ENCODE measurements at regions not wholly inside any gene's neighbourhood (a gene's known extent, or its start where the extent isn't known, plus 50 kb on each side); places are given as distances from the start of the nearest gene placed in this dataset.

DNA sequence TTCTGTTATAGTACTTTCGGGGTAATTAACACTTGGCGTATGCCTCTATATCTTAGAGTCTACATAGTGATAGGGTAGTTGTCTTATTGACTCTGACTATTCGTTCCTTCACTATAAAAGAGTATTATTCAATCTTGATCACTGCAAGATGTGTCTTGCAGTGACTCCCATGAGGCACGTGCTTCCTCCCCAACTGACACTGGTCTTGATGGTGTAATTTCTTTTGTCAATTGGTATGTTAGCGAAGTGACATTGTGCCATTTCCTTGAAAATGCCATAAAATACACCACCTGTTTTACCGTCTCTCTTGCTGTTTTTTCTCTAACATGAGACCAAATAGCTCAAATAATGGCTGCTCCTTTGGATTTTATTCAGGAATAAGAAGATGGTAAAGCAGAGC is 1314.1 kb upstream of the CDH6 start:
- no peaks in the 10 kb centered on the region for H3K9me3 ChIP-seq (ENCODE audit: low read length)
- no peaks in the 10 kb centered on the region for H3K27me3 ChIP-seq (ENCODE audit: insufficient read depth, low read length)
- no peaks in the 10 kb centered on the region for H3K36me3 ChIP-seq (ENCODE audit: insufficient read depth, low read length)
- no peak overlapping the region for H2AFZ ChIP-seq (ENCODE audit: low read depth, low read length)
- H3K4me3 ChIP-seq (ENCODE audit: low read length): no peak overlapping the region
- no peaks in the 10 kb centered on the region for H3K4me1 ChIP-seq (ENCODE audit: insufficient read depth, low read length)

DNA sequence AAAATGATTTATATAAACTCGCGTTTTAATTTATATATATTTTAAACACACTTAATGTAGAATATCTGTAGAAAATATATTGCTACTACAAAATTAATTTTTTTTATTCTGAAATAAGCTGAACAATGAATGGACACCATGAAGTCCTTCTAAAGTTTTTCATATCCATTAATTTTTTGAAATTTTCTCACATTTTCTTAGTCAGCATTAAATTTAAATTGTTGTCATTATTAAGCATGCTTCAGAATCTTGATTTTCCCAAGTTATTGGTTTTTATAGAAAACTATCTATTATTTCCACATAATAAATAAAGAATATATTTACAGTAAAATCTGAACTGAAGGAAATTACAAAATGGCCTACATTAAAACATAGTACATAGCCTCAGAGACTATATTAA is 1314.9 kb upstream of the CDH6 start:
- no peaks in the 10 kb centered on the region for H3K36me3 ChIP-seq (ENCODE audit: insufficient read depth, low read length)
- no peaks in the 10 kb centered on the region for H3K27me3 ChIP-seq (ENCODE audit: insufficient read depth, low read length)
- no peaks in the 10 kb centered on the region for H3K9me3 ChIP-seq (ENCODE audit: low read length)
- H2AFZ ChIP-seq (ENCODE audit: low read depth, low read length): no peak overlapping the region
- H3K4me1 ChIP-seq (ENCODE audit: insufficient read depth, low read length): no peaks in the 10 kb centered on the region
- no peak overlapping the region for H3K4me3 ChIP-seq (ENCODE audit: low read length)

DNA sequence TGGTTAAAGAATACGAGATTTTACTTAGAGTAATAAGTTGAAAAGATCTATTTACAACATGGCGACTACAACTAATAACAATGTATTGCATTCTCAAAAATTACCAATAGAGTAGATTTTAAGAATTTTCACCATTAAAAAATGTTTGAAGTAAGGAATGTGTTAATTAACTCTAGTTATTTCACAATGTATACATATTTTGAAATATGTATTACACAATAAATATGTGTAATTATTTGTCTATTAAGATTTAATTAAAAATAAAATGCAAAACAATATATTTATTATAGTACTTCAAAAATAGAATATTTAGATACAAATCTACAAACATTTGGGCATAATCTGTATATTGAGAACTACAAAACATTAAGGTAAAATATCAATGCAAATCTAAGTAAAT is 1326.3 kb upstream of the CDH6 start:
- H3K9me3 ChIP-seq (ENCODE audit: low read length): no peaks in the 10 kb centered on the region
- H3K4me1 ChIP-seq (ENCODE audit: insufficient read depth, low read length): no peaks in the 10 kb centered on the region
- H3K27me3 ChIP-seq (ENCODE audit: insufficient read depth, low read length): no peaks in the 10 kb centered on the region
- H3K36me3 ChIP-seq (ENCODE audit: insufficient read depth, low read length): no peaks in the 10 kb centered on the region
- no peak overlapping the region for H3K4me3 ChIP-seq (ENCODE audit: low read length)
- H2AFZ ChIP-seq (ENCODE audit: low read depth, low read length): no peak overlapping the region

DNA sequence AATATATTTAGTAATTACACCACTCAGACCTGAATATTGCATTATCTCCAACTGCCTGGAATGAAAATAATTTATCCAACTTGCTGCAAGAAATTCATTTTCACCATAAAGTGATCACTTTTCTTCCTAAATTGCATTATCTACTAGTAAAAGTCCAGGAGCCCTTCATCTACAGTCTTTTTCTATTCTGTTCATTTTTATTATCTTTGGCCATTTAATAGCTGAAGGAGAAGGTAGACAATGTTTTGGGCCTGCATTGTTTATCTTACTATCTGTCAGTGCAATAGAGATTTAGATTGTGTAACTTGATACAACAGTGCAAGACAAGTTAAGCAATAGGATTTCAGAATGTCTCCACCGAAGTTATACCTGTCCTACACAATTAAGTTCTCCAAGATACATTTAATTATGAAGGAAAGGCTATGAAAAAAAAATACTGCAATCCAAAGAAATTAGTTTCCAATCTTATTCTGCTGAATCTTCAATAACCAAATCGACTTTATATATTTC is 1339.7 kb upstream of the CDH6 start:
- no peaks in the 10 kb centered on the region for H3K4me1 ChIP-seq (ENCODE audit: insufficient read depth, low read length)
- no peak overlapping the region for H3K4me3 ChIP-seq (ENCODE audit: low read length)
- no peaks in the 10 kb centered on the region for H3K36me3 ChIP-seq (ENCODE audit: insufficient read depth, low read length)
- no peaks in the 10 kb centered on the region for H3K27me3 ChIP-seq (ENCODE audit: insufficient read depth, low read length)
- no peak overlapping the region for H2AFZ ChIP-seq (ENCODE audit: low read depth, low read length)
- no peaks in the 10 kb centered on the region for H3K9me3 ChIP-seq (ENCODE audit: low read length)

DNA sequence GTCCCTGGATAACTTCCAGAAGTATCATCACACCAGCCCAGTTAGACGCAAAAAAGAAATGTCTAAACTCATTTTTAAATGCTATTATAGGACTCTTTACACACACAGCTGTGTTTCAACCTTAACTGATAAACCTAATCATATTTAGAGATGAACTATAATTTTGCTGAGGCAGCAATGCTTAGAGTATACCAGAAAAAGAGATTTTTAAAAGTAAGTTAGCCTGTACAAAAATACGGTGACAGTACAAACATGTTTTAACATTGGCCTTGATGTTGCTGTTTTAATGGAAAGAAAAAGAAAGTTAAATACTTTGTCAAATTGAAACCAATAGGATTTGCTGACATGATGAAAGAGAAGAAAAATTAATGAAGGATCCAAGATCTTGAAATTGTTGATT is 1341.2 kb upstream of the CDH6 start:
- no peak overlapping the region for H2AFZ ChIP-seq (ENCODE audit: low read depth, low read length)
- no peaks in the 10 kb centered on the region for H3K4me1 ChIP-seq (ENCODE audit: insufficient read depth, low read length)
- no peaks in the 10 kb centered on the region for H3K27me3 ChIP-seq (ENCODE audit: insufficient read depth, low read length)
- H3K9me3 ChIP-seq (ENCODE audit: low read length): no peaks in the 10 kb centered on the region
- no peak overlapping the region for H3K4me3 ChIP-seq (ENCODE audit: low read length)
- H3K36me3 ChIP-seq (ENCODE audit: insufficient read depth, low read length): no peaks in the 10 kb centered on the region

DNA sequence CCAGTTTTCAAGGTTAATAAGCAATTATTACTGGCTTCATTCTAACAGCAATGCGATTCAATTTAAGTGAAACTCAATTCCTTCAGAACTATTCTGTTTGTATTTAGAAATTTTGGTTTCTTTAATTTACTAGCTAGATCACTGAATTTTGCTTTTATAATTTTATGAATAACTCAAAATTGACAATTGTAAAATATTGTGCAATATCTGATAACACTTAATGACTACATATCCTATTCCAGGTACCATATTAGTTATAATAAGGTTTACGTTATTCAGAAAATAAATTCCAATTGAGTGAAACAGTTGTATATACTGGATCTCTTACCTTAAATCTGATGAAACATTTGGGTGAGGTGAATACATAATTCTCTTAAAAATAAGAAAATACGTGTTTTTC is 1348.3 kb upstream of the CDH6 start:
- no peaks in the 10 kb centered on the region for H3K9me3 ChIP-seq (ENCODE audit: low read length)
- no peak overlapping the region for H2AFZ ChIP-seq (ENCODE audit: low read depth, low read length)
- H3K4me3 ChIP-seq (ENCODE audit: low read length): no peak overlapping the region
- no peaks in the 10 kb centered on the region for H3K27me3 ChIP-seq (ENCODE audit: insufficient read depth, low read length)
- no peaks in the 10 kb centered on the region for H3K4me1 ChIP-seq (ENCODE audit: insufficient read depth, low read length)
- no peaks in the 10 kb centered on the region for H3K36me3 ChIP-seq (ENCODE audit: insufficient read depth, low read length)

DNA sequence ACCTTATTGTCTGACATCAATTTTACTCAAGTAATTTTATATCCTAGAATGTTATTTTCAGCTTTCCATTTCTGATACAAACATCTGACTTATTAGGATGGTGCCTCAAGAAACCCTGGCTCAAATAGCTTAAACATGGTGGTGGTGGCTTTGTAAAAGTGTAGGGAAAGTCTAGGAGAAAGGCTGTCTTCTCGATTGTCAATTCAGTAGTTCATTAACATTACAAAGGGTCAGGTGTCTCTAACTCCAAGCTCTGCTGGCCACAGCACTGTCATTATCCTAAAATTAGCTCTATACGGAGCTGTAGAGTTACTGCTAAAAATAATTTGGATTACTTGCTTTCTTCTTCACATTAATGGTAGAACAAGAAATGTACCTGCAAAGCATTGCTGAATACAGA is 1360.1 kb upstream of the CDH6 start:
- no peaks in the 10 kb centered on the region for H3K4me1 ChIP-seq (ENCODE audit: insufficient read depth, low read length)
- no peaks in the 10 kb centered on the region for H3K27me3 ChIP-seq (ENCODE audit: insufficient read depth, low read length)
- no peak overlapping the region for H3K4me3 ChIP-seq (ENCODE audit: low read length)
- no peaks in the 10 kb centered on the region for H3K36me3 ChIP-seq (ENCODE audit: insufficient read depth, low read length)
- H2AFZ ChIP-seq (ENCODE audit: low read depth, low read length): no peak overlapping the region
- no peaks in the 10 kb centered on the region for H3K9me3 ChIP-seq (ENCODE audit: low read length)

DNA sequence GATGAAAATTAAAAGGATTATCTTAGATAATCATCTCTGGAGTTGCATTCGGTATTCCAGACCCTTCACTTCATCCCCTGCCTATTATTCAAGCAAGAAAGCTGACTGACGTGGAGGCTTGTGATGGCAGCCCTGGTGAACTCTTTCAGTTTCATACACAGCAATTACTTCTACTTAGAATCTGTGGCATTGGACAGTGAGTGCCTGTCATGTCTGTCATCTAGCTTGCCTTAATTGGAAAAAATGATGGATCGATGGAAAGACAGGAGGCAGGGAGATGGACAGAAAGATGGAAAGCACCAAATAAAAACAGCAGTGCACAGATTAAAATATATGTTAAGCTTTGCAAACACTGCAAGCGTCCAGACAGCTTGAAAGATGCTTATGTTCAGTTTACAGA is 1371.0 kb upstream of the CDH6 start:
- Histone ChIP-seq H3K4me3 (ENCODE audit: low read length) (no peak overlapping the region), H3K4me1 (ENCODE audit: insufficient read depth, low read length) (no peaks in the 10 kb centered on the region), H3K27me3 (ENCODE audit: insufficient read depth, low read length) (no peaks in the 10 kb centered on the region), H2AFZ (ENCODE audit: low read depth, low read length) (no peak overlapping the region), H3K9me3 (ENCODE audit: low read length) (no peaks in the 10 kb centered on the region), H3K36me3 (ENCODE audit: insufficient read depth, low read length) (no peaks in the 10 kb centered on the region)

DNA sequence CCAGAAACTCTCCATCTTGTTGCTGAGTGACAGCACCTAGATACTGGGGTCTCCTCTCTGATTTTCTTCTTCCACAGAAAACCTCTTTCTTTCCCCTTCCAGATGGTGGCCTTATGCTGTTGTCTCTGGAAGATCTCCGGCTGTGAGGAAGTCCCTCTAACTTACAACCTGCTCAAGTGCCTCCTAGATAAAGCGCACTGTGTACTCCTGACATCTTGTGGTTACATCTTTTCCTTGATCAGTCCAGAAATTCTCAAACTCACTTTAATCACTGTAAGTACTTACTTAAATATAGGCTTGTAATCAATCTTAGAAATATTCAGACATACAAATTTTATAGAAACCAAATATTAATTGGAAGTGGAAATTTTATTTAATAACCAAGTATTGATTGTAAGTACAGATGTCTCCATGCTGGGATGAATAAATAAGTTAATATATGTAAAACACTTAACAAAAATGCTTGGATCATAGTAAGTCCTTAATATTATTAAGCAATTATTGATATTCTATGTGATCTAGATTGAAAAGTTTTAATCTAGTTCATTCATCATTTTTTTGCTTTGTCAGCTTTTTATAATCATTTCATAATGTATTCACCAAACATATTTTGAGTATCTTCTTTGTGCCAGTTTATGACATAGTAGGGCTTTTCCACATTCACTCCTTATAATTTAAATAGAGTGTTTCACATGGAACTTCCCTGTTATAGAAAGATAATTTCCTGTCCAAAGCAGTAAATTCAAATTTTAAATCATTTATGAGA is 1381.4 kb upstream of the CDH6 start:
- no peaks in the 10 kb centered on the region for H3K27me3 ChIP-seq (ENCODE audit: insufficient read depth, low read length)
- H2AFZ ChIP-seq (ENCODE audit: low read depth, low read length): no peak overlapping the region
- H3K4me3 ChIP-seq (ENCODE audit: low read length): no peak overlapping the region
- no peaks in the 10 kb centered on the region for H3K9me3 ChIP-seq (ENCODE audit: low read length)
- no peaks in the 10 kb centered on the region for H3K4me1 ChIP-seq (ENCODE audit: insufficient read depth, low read length)
- H3K36me3 ChIP-seq (ENCODE audit: insufficient read depth, low read length): no peaks in the 10 kb centered on the region

DNA sequence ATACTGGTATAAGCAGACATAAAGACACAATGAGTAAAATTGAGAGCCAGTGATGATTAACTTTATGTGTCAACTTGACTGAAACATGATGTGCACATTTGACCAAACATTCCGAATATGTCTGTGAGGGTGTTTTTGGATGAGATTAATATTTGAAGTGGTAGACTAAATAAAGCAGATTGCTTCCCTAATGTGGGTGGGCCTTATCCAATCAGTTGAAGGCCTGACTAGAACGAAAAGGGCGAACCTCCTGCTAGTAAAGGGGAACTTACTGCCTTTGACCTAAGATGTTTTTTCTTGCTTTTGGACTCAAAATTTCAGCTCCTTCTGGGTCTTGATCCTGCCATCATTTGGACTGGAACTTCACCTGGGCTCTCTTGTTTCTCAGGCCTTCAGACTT is 1387.7 kb upstream of the CDH6 start:
- Histone ChIP-seq H3K36me3 (ENCODE audit: insufficient read depth, low read length) (no peaks in the 10 kb centered on the region), H2AFZ (ENCODE audit: low read depth, low read length) (no peak overlapping the region)

DNA sequence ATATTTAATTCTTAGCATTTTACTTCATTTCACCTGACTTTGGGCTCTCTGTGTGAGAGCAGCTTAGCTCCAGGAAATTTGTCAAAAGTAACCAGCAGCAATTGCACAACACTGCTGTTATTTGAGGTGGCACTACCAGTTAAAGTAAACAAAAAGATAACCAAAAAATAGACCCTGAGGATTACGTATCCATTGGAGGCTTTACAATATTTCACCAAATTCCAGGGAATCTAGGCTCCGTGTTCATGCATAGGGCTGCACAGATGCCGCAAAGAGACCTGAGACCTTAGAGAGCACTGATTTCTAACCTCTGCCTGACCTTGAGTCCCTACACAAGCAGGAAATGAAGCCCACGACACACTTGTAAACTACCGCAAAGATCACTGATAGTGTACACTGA is 1392.7 kb upstream of the CDH6 start:
- Histone ChIP-seq H3K9me3 (ENCODE audit: low read length) (no peaks in the 10 kb centered on the region), H3K36me3 (ENCODE audit: insufficient read depth, low read length) (no peaks in the 10 kb centered on the region), H3K27me3 (ENCODE audit: insufficient read depth, low read length) (no peaks in the 10 kb centered on the region), H3K4me1 (ENCODE audit: insufficient read depth, low read length) (peaks cover 2% of the 10 kb centered on the region), H3K4me3 (ENCODE audit: low read length) (no peak overlapping the region), H2AFZ (ENCODE audit: low read depth, low read length) (no peak overlapping the region)

More for the DNA sequence above, 1387.7 kb upstream of the CDH6 start:
- no peaks in the 10 kb centered on the region for H3K9me3 ChIP-seq (ENCODE audit: low read length)
- H3K27me3 ChIP-seq (ENCODE audit: insufficient read depth, low read length): no peaks in the 10 kb centered on the region
- H3K4me1 ChIP-seq (ENCODE audit: insufficient read depth, low read length): no peaks in the 10 kb centered on the region
- H3K4me3 ChIP-seq (ENCODE audit: low read length): no peak overlapping the region

DNA sequence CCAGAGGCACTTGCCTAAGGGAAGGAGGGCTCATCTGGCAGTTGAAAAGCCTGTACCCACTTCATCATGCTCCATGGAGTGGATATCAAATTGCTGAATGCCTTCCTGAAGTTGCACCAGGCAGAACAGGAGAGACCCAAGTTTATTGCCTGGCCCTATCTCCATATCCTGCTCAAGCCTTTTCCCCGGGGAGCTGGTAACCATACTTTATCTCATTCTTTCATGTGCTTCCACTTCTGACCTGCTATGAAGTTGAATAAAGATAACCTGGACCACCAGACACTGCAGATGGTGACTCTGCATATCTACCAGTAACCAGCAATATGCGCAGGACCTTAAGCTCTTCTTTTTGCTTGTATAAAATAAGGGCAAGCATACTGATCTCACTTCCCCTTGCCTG is 1397.5 kb upstream of the CDH6 start:
- Histone ChIP-seq H3K9me3 (ENCODE audit: low read length) (no peaks in the 10 kb centered on the region), H3K27me3 (ENCODE audit: insufficient read depth, low read length) (no peaks in the 10 kb centered on the region), H3K36me3 (ENCODE audit: insufficient read depth, low read length) (no peaks in the 10 kb centered on the region), H3K4me3 (ENCODE audit: low read length) (no peak overlapping the region), H2AFZ (ENCODE audit: low read depth, low read length) (no peak overlapping the region), H3K4me1 (ENCODE audit: insufficient read depth, low read length) (peaks cover 2% of the 10 kb centered on the region)

DNA sequence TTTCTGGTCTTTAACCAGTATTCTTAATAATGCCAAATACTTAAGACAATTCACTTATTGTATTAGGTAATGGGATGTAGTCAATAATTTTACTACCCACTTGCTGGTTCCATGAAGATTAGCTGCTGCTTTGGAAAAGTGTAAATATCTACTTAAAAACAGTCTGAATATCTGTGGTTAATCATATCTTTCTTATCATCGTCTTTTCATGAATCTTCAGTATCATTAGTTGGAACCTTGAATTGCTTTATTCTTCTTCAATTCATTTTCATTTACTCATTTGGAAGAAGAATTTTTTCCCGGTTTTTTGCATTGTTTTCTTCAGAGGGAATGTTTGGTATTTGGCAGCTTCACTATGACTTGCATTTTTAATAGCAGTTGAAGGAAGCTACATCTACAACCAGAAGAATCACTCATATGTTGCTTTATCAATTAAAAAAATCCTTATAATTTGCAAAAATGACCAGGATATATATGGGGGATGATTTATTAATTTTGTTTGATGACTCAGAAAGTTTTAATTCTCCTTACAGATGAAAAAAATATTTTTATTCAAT is 1398.3 kb upstream of the CDH6 start:
- Histone ChIP-seq H3K9me3 (ENCODE audit: low read length) (no peaks in the 10 kb centered on the region), H3K27me3 (ENCODE audit: insufficient read depth, low read length) (no peaks in the 10 kb centered on the region), H3K4me1 (ENCODE audit: insufficient read depth, low read length) (peaks cover 2% of the 10 kb centered on the region), H3K4me3 (ENCODE audit: low read length) (no peak overlapping the region), H3K36me3 (ENCODE audit: insufficient read depth, low read length) (no peaks in the 10 kb centered on the region), H2AFZ (ENCODE audit: low read depth, low read length) (no peak overlapping the region)

All from neuron (in vitro differentiated cells).